SU-DHL-6 (cell line): ENCODE measurements at regions not wholly inside any gene's neighbourhood (a gene's known extent, or its start where the extent isn't known, plus 50 kb on each side); places are given as distances from the start of the nearest gene placed in this dataset.

ENCODE experiments used
- EZH2phosphoT487 ChIP-seq: fragments of 200-600 bp; sonication (generic), shearing (Covaris generic); conservative IDR thresholded peaks from 2 replicates; pipeline ENCODE4 v1.6.1; 2018; ENCODE audit warnings: mild to moderate bottlenecking, antibody characterized with exemption, low read length, moderate library complexity, mixed read lengths
- TF ChIP-seq, protein P1 (sequence below): fragments of 200-600 bp; sonication (generic); IDR thresholded peaks from one replicate; pipeline ENCODE4 v1.5.1; 2017; ENCODE audit warnings: antibody characterized with exemption, mild to moderate bottlenecking, low read length, moderate library complexity; ENCODE audit not compliant: insufficient read depth, poor library complexity, severe bottlenecking

DNA sequence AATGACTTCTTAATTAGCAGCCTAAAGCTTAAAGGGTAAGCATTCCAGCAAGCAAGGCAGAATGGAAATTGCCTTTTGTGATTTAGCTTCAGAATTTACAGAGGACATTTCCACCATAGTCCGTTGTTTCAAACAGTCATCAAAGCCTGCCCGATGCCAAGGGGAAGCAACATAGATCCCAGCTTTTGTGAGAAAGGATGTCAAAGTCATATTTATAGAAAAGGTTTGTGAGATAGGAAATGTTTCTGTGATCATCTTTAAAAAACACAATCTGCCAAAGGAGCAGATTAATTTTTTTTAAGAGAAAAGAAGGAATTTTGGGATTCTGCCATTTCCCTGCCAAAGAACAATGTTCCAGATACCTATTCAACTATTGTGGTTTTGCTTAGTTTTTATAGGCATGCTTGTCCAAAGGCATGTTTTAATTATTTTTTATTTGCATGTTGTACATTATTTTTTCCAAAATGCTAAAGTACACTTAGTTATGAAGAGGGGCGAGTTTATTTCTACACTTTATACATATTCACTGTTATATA, 346.9 kb downstream of the ZNF608 start:
- TF ChIP-seq, protein P1, sequence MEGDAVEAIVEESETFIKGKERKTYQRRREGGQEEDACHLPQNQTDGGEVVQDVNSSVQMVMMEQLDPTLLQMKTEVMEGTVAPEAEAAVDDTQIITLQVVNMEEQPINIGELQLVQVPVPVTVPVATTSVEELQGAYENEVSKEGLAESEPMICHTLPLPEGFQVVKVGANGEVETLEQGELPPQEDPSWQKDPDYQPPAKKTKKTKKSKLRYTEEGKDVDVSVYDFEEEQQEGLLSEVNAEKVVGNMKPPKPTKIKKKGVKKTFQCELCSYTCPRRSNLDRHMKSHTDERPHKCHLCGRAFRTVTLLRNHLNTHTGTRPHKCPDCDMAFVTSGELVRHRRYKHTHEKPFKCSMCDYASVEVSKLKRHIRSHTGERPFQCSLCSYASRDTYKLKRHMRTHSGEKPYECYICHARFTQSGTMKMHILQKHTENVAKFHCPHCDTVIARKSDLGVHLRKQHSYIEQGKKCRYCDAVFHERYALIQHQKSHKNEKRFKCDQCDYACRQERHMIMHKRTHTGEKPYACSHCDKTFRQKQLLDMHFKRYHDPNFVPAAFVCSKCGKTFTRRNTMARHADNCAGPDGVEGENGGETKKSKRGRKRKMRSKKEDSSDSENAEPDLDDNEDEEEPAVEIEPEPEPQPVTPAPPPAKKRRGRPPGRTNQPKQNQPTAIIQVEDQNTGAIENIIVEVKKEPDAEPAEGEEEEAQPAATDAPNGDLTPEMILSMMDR, result no peak
- TF ChIP-seq EZH2phosphoT487, result no peak
